ENCODE measurements at regions not wholly inside any gene's neighbourhood (a gene's known extent, or its start where the extent isn't known, plus 50 kb on each side); places are given as distances from the start of the nearest gene placed in this dataset.
"Not testable (repeated sequence)": the region's sequence is repeated elsewhere in the genome, so short reads cannot be mapped to it uniquely, and the experiment has no call there.

GRCh38 chr4:71217688-71218087, 121.1 kb upstream of the SLC4A4 start:
- BruUV-seq (replicated peaks), result no TSS peak
- H2AFZ ChIP-seq (ENCODE audit: low read depth, low read length), result no peak overlapping the region
- TF ChIP-seq JUN (IDR thresholded peaks at IDR 0.05; ENCODE audit: borderline replicate concordance, insufficient read depth, insufficient read length, low read depth) (no peak), CTCF (IDR thresholded peaks at IDR 0.05; ENCODE audit: extremely low read depth in 1 of 2, insufficient read depth in 1 of 2, low read depth in 1 of 2, low read length in 2 of 2) (no peak), GATA2 (IDR thresholded peaks at IDR 0.05; ENCODE audit: insufficient read depth, insufficient read length, low read depth, low read length) (no peak), FOS (IDR thresholded peaks at IDR 0.05; ENCODE audit: borderline replicate concordance, insufficient read depth, low read length) (no peak), EZH2 (IDR thresholded peaks at IDR 0.05; ENCODE audit: borderline replicate concordance, low read depth, low read length, severe bottlenecking) (no peak), POLR2A (IDR thresholded peaks at IDR 0.05; ENCODE audit: low read depth, low read length) (no peak), MAX (IDR thresholded peaks at IDR 0.05; ENCODE audit: insufficient read depth, insufficient read length) (no peak), POLR2AphosphoS5 (IDR thresholded peaks at IDR 0.05; ENCODE audit: insufficient read depth, low read depth, low read length) (no peak), MYC (IDR thresholded peaks at IDR 0.05; ENCODE audit: low read depth, low read length) (no peak)
- H4K20me1 ChIP-seq (replicated peaks; ENCODE audit: control insufficient read depth, extremely low read depth, insufficient read depth, low read length), result no peaks in the 10 kb centered on the region
- H3K4me2 ChIP-seq (ENCODE audit: insufficient read depth, low read length), result no peak overlapping the region
- H3K4me1 ChIP-seq (ENCODE audit: control insufficient read depth, extremely low read depth, insufficient read depth, low read length), result no peaks in the 10 kb centered on the region
- H3K9me1 ChIP-seq (replicated peaks; ENCODE audit: control insufficient read depth, extremely low read depth, insufficient read depth, low read length), result no peaks in the 10 kb centered on the region
- H3K27me3 ChIP-seq (ENCODE audit: control insufficient read depth in 2 of 2, insufficient read depth in 2 of 2, low read length in 2 of 2), result no peaks in the 10 kb centered on the region
- CTCF ChIA-PET, result no interaction called here
- POLR2A ChIA-PET, result no interaction called here
- no peak overlapping the region for H3K27ac ChIP-seq (ENCODE audit: insufficient read depth, low read depth, low read length)
- DNase-seq (ENCODE audit: low read depth, low spot score) (no peak), FAIRE-seq (no peak)
- intact Hi-C loops (cut with micrococcal nuclease), result no loop called here
- H3K36me3 ChIP-seq (ENCODE audit: control insufficient read depth in 2 of 2, extremely low read depth in 1 of 2, insufficient read depth in 2 of 2, low read length in 2 of 2), result no peaks in the 10 kb centered on the region
- H3K9me3 ChIP-seq (replicated peaks; ENCODE audit: control insufficient read depth, insufficient read depth, low read length), result no peaks in the 10 kb centered on the region
- no peak overlapping the region for H3K4me3 ChIP-seq (replicated peaks in 1 of 3; ENCODE audit: insufficient read depth in 1 of 3, low read depth in 1 of 3, low read length in 3 of 3)
- H3K79me2 ChIP-seq (ENCODE audit: control insufficient read depth, insufficient read depth, low read length), result no peaks in the 10 kb centered on the region
- dilution Hi-C loops (cut with MboI; ENCODE audit: extremely low pct_ligation_motif_present, low sequenced_read_pairs), result no loop called here
- no peak overlapping the region for H3K9ac ChIP-seq (replicated peaks; ENCODE audit: extremely low read depth, insufficient read depth, low read length)

GRCh38 chr4:71220848-71221247, 118.0 kb upstream of the SLC4A4 start:
- H3K36me3 ChIP-seq (ENCODE audit: control insufficient read depth in 2 of 2, extremely low read depth in 1 of 2, insufficient read depth in 2 of 2, low read length in 2 of 2); POLR2A ChIA-PET; H4K20me1 ChIP-seq (replicated peaks; ENCODE audit: control insufficient read depth, extremely low read depth, insufficient read depth, low read length); intact Hi-C loops (cut with micrococcal nuclease); DNase-seq (ENCODE audit: low read depth, low spot score); H3K9ac ChIP-seq (replicated peaks; ENCODE audit: extremely low read depth, insufficient read depth, low read length); H3K4me2 ChIP-seq (ENCODE audit: insufficient read depth, low read length); H2AFZ ChIP-seq (ENCODE audit: low read depth, low read length); H3K27ac ChIP-seq (ENCODE audit: insufficient read depth, low read depth, low read length); H3K9me3 ChIP-seq (replicated peaks; ENCODE audit: control insufficient read depth, insufficient read depth, low read length); dilution Hi-C loops (cut with MboI; ENCODE audit: extremely low pct_ligation_motif_present, low sequenced_read_pairs); H3K9me1 ChIP-seq (replicated peaks; ENCODE audit: control insufficient read depth, extremely low read depth, insufficient read depth, low read length); BruUV-seq (replicated peaks); FAIRE-seq; H3K27me3 ChIP-seq (ENCODE audit: control insufficient read depth in 2 of 2, insufficient read depth in 2 of 2, low read length in 2 of 2); H3K79me2 ChIP-seq (ENCODE audit: control insufficient read depth, insufficient read depth, low read length); H3K4me3 ChIP-seq (replicated peaks in 1 of 3; ENCODE audit: insufficient read depth in 1 of 3, low read depth in 1 of 3, low read length in 3 of 3); H3K4me1 ChIP-seq (ENCODE audit: control insufficient read depth, extremely low read depth, insufficient read depth, low read length); CTCF ChIA-PET: not testable (repeated sequence)

Data from endothelial cell of umbilical vein (primary cell).